HCT116 (cell line): ENCODE measurements at regions not wholly inside any gene's neighbourhood (a gene's known extent, or its start where the extent isn't known, plus 50 kb on each side); places are given as distances from the start of the nearest gene placed in this dataset.

Experiments used
- ATAC-seq: fragments of 200-7000 bp; cut with Tn5 transposase; 2 replicates; pipeline ENCODE4 v1.9.1; 2020; ENCODE audit warnings: mild to moderate bottlenecking, moderate library complexity
- BruUV-seq: library from RNA; stranded (reverse); fragments of 400-500 nt; replicated peaks from 2 replicates; lab custom pipeline; 2021; lab: Mats Ljungman, UMichigan
- CTCF ChIA-PET: fragments of 300-600 bp; sonication (Branson Sonifier 250); formaldehyde crosslinking; loops from one replicate; lab custom pipeline; 2021; ENCODE audit warnings: antibody characterized with exemption; lab: Charles Lee
- POLR2A ChIA-PET: fragments of 300-600, 350-600 bp; sonication (Branson Sonifier 250); formaldehyde crosslinking; loops from one replicate; lab custom pipeline; 2021; ENCODE audit warnings: antibody characterized with exemption; lab: Charles Lee
- RAD21 ChIA-PET, 2 experiments: fragments of 300-600 bp; sonication (Branson Sonifier 250); formaldehyde crosslinking; loops; one replicate each; lab custom pipeline; 2023; ENCODE audit warnings: low total read pairs in 2 of 2; ENCODE audit not compliant: uncharacterized antibody in 2 of 2, unreplicated experiment in 2 of 2, low non-redundant PET in 1 of 2; lab: Charles Lee
- DNase-seq: peaks from one replicate; pipeline ENCODE4 v3.0.0-alpha.2; 2010; ENCODE audit warnings: low read depth, low spot score
- H2AFZ ChIP-seq: fragments of 200-600 bp; shearing (Covaris generic), sonication (generic); 2 replicates; pipeline ENCODE4 v1.6.1; 2017; ENCODE audit warnings: low read depth, mixed run types, mixed read lengths, antibody characterized with exemption, low read length; ENCODE audit not compliant: poor library complexity, severe bottlenecking
- H3K27ac ChIP-seq: 2 replicates; pipeline ENCODE4 v1.5.1; 2012; ENCODE audit warnings: low read depth, low read length
- H3K27me3 ChIP-seq: fragments of 200-600 bp; sonication (generic); 2 replicates; pipeline ENCODE4 v1.6.1; 2016; ENCODE audit warnings: mixed run types, low read length, mixed read lengths; ENCODE audit not compliant: insufficient read depth
- H3K36me3 ChIP-seq, 2 experiments: fragments of 200-500 bp in 1 of 2; fragments of 200-600 bp in 1 of 2; sonication (Bioruptor generic) in 1 of 2; sonication (generic) in 1 of 2; 2 replicates each; pipeline versions ENCODE4 v1.5.1 to v1.6.1; 2014 to 2016; ENCODE audit warnings: low read length in 2 of 2, inconsistent platforms in 1 of 2, mixed read lengths in 1 of 2, mixed run types in 1 of 2; ENCODE audit not compliant: insufficient read depth in 2 of 2, control insufficient read depth in 1 of 2
- H3K4me1 ChIP-seq, 2 experiments: fragments of 200-600 bp in 1 of 2; sonication (generic) in 1 of 2; 2 replicates each; pipeline versions ENCODE4 v1.5.1 to v1.6.1; 2012 to 2017; ENCODE audit warnings: low read length in 2 of 2, inconsistent platforms in 1 of 2, mild to moderate bottlenecking in 1 of 2, mixed read lengths in 1 of 2, mixed run types in 1 of 2, moderate library complexity in 1 of 2; ENCODE audit not compliant: insufficient read depth in 2 of 2, control insufficient read depth in 1 of 2
- H3K4me2 ChIP-seq: fragments of 200-600 bp; sonication (generic); 2 replicates; pipeline ENCODE4 v1.6.1; 2017; ENCODE audit warnings: mixed run types, low read length, mixed read lengths
- H3K4me3 ChIP-seq, 2 experiments: fragments of 200-600 bp in 1 of 2; sonication (generic) in 1 of 2; replicated peaks in 1 of 2; 2 replicates each; pipeline ENCODE4 v1.5.1; 2011 to 2016; ENCODE audit warnings: low read length in 2 of 2, control low read depth in 1 of 2, low read depth in 1 of 2, mild to moderate bottlenecking in 1 of 2, mixed read lengths in 1 of 2, mixed run types in 1 of 2
- H3K79me2 ChIP-seq: fragments of 200-600 bp; sonication (generic); 2 replicates; pipeline ENCODE4 v1.6.1; 2017; ENCODE audit warnings: mild to moderate bottlenecking, mixed run types, low read length, moderate library complexity, mixed read lengths; ENCODE audit not compliant: insufficient read depth
- H3K9ac ChIP-seq: fragments of 200-600 bp; sonication (generic); 2 replicates; pipeline ENCODE4 v1.6.1; 2016; ENCODE audit warnings: low read length, mixed read lengths
- H3K9me2 ChIP-seq: fragments of 200-600 bp; sonication (generic), shearing (Covaris generic); 2 replicates; pipeline ENCODE4 v1.6.1; 2017; ENCODE audit warnings: mixed run types, mild to moderate bottlenecking, moderate library complexity; ENCODE audit not compliant: insufficient read depth
- H3K9me3 ChIP-seq, 2 experiments: fragments of 200-500 bp in 1 of 2; fragments of 200-600 bp in 1 of 2; sonication (Bioruptor generic) in 1 of 2; sonication (generic) in 1 of 2; 2 replicates each; pipeline ENCODE4 v1.6.1; 2014 to 2017; ENCODE audit warnings: low read length in 2 of 2, mixed read lengths in 2 of 2, inconsistent platforms in 1 of 2, low read depth in 1 of 2, mild to moderate bottlenecking in 1 of 2, mixed run types in 1 of 2, moderate library complexity in 1 of 2; ENCODE audit not compliant: control insufficient read depth in 1 of 2, insufficient read depth in 1 of 2
- H4K20me1 ChIP-seq: fragments of 200-600 bp; sonication (generic), shearing (Covaris generic); 2 replicates; pipeline ENCODE4 v1.6.1; 2017; ENCODE audit warnings: mixed run types, mild to moderate bottlenecking, moderate library complexity; ENCODE audit not compliant: insufficient read depth
- ATF3 ChIP-seq: IDR thresholded peaks from 2 replicates; pipeline ENCODE4 v1.6.1; 2012
- CEBPB ChIP-seq: IDR thresholded peaks from 2 replicates; pipeline ENCODE4 v1.6.1; 2012; ENCODE audit warnings: low read depth
- EZH2 ChIP-seq: fragments of 200-600 bp; sonication (generic); IDR thresholded peaks from 2 replicates; pipeline ENCODE4 v1.6.1; 2017; ENCODE audit warnings: antibody characterized with exemption, mixed run types
- EZH2phosphoT487 ChIP-seq: fragments of 200-600 bp; IDR thresholded peaks from 2 replicates; pipeline ENCODE4 v1.6.1; 2018; ENCODE audit warnings: antibody characterized with exemption, borderline replicate concordance
- JUND ChIP-seq: IDR thresholded peaks from 2 replicates; pipeline ENCODE4 v1.6.1; 2012
- MAX ChIP-seq: IDR thresholded peaks from 2 replicates; pipeline ENCODE4 v1.6.1; 2012
- POLR2A ChIP-seq: IDR thresholded peaks from 2 replicates; pipeline ENCODE4 v1.7.0; 2011; ENCODE audit warnings: borderline replicate concordance; ENCODE audit not compliant: insufficient read depth, insufficient read length; ENCODE audit errors: extremely low read depth
- POLR2AphosphoS5 ChIP-seq: IDR thresholded peaks from 2 replicates; pipeline ENCODE4 v1.6.1; 2011; ENCODE audit warnings: mild to moderate bottlenecking, low read depth, low read length, moderate library complexity
- RAD21 ChIP-seq: IDR thresholded peaks from 2 replicates; pipeline ENCODE4 v1.6.1; 2012; ENCODE audit warnings: low read depth, mild to moderate bottlenecking
- REST ChIP-seq: IDR thresholded peaks from 2 replicates; pipeline ENCODE4 v1.6.1; 2012; ENCODE audit warnings: low read depth
- SIN3A ChIP-seq: IDR thresholded peaks from 2 replicates; pipeline ENCODE4 v1.6.1; 2012; ENCODE audit warnings: low read depth
- SP1 ChIP-seq: IDR thresholded peaks from 2 replicates; pipeline ENCODE4 v1.6.1; 2012; ENCODE audit warnings: low read depth
- TCF7L2 ChIP-seq: IDR thresholded peaks from 2 replicates; pipeline ENCODE4 v1.7.0; 2011; ENCODE audit warnings: borderline replicate concordance, inconsistent platforms; ENCODE audit not compliant: insufficient read depth, insufficient read length; ENCODE audit errors: extremely low read depth
- YY1 ChIP-seq: IDR thresholded peaks from 2 replicates; pipeline ENCODE4 v1.6.1; 2011; ENCODE audit warnings: low read length, low read depth, moderate library complexity, mild to moderate bottlenecking; ENCODE audit not compliant: insufficient replicate concordance; ENCODE audit errors: extremely low read depth
- ZBTB33 ChIP-seq: IDR thresholded peaks from 2 replicates; pipeline ENCODE4 v1.6.1; 2011; ENCODE audit warnings: mild to moderate bottlenecking, low read length, moderate library complexity; ENCODE audit not compliant: insufficient replicate concordance; ENCODE audit errors: extremely low read depth
- ZNF274 ChIP-seq: fragments of 200-500 bp; sonication (Bioruptor generic); IDR thresholded peaks from 2 replicates; pipeline ENCODE4 v1.6.1; 2014; ENCODE audit warnings: mild to moderate bottlenecking, low read depth, low read length, inconsistent platforms
- intact Hi-C: fragments of 100-400 bp; cut with micrococcal nuclease; formaldehyde crosslinking; loops from 2 replicates; pipeline ENCODE4 v1.10.0; 2022

- no peak overlapping the region for H3K4me3 ChIP-seq
- no peak overlapping the region for H3K4me2 ChIP-seq
- no peaks in the 10 kb centered on the region for H3K9me3 ChIP-seq
- no peaks in the 10 kb centered on the region for H4K20me1 ChIP-seq
- POLR2A ChIA-PET = no interaction called here
- H3K27me3 ChIP-seq = no peaks in the 10 kb centered on the region
- H3K9ac ChIP-seq = no peak overlapping the region
- H3K36me3 ChIP-seq = no peaks in the 10 kb centered on the region
- H3K79me2 ChIP-seq = no peaks in the 10 kb centered on the region
- TF ChIP-seq SIN3A = no peak
- TF ChIP-seq EZH2phosphoT487 = no peak
- TF ChIP-seq TCF7L2 = no peak
- no peak for TF ChIP-seq POLR2AphosphoS5
- TF ChIP-seq ZBTB33 = no peak
- TF ChIP-seq CEBPB = no peak
- no peak for TF ChIP-seq MAX
- no peak for TF ChIP-seq RAD21
- no peak for TF ChIP-seq POLR2A
- TF ChIP-seq ATF3 = no peak
- no peak for TF ChIP-seq YY1
- TF ChIP-seq JUND = no peak
- TF ChIP-seq ZNF274 = no peak
- TF ChIP-seq EZH2 = no peak
- no peak for TF ChIP-seq REST
- TF ChIP-seq SP1 = no peak
- no peaks in the 10 kb centered on the region for H3K9me2 ChIP-seq
- no peak for DNase-seq
- BruUV-seq = no TSS peak
- CTCF ChIA-PET = no interaction called here
- intact Hi-C loops = no loop called here
- H3K27ac ChIP-seq = no peak overlapping the region
- no peak for ATAC-seq
- no peak overlapping the region for H2AFZ ChIP-seq
- RAD21 ChIA-PET = no interaction called here
- peaks cover 9 to 14% of the 10 kb centered on the region in 2 experiments for H3K4me1 ChIP-seq
Measured at GRCh38 chr3:194250098-194251002, 100.8 kb downstream of the CPN2 start.
